H7 (cell line): ENCODE measurements at regions not wholly inside any gene's neighbourhood (a gene's known extent, or its start where the extent isn't known, plus 50 kb on each side); places are given as distances from the start of the nearest gene placed in this dataset.

Experiments
- DNase-seq: peaks from one replicate; pipeline ENCODE4 v3.0.0; 2012
- H3K27me3 ChIP-seq: 2 replicates; pipeline ENCODE4 v1.6.0; 2011; ENCODE audit warnings: mild to moderate bottlenecking, low read length; ENCODE audit not compliant: control insufficient read depth, insufficient read depth
- H3K36me3 ChIP-seq: replicated peaks from 2 replicates; pipeline ENCODE4 v1.5.1; 2011; ENCODE audit warnings: low read length; ENCODE audit not compliant: control insufficient read depth, insufficient read depth
- H3K4me3 ChIP-seq: 2 replicates; pipeline ENCODE4 v1.5.1; 2011; ENCODE audit warnings: low read depth, mild to moderate bottlenecking, control low read depth, low read length, moderate library complexity; ENCODE audit not compliant: insufficient read depth

DNA sequence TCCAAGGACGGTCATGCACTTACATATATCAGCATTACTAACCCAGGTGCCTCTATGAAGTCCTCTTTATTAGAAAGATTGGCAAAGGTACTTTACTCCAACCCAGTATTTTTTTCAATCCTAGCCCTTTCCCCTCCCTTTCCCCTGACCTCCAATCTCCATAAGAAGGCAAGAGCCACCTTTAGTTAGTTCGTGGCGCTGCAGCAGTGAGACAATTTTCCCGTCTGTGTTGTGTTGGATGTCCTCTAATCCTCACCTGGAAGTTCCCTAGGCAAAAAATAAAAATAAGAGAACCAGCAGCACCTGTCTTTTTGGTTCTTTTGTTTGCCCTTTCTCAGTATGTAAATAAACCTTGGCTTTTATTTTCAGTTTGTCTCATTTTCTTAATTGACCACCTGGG is 439.6 kb upstream of the LRFN5 start:
- Histone ChIP-seq H3K4me3 (no peak overlapping the region), H3K27me3 (no peaks in the 10 kb centered on the region), H3K36me3 (no peaks in the 10 kb centered on the region)
- DNase-seq = peak; percentile 17

GRCh38 chr14:41154143-41154807 is 452.4 kb upstream of the LRFN5 start:
- Histone ChIP-seq H3K36me3 (no peaks in the 10 kb centered on the region), H3K4me3 (peak overlapping the region; percentile 3; the same call in 1 of the 2 replicates), H3K27me3 (no peaks in the 10 kb centered on the region)
- no peak for DNase-seq

- H3K36me3 ChIP-seq = no peaks in the 10 kb centered on the region
- peak; percentile 11 for DNase-seq
- no peaks in the 10 kb centered on the region for H3K27me3 ChIP-seq
- no peak overlapping the region for H3K4me3 ChIP-seq
Observed at GRCh38 chr14:41146391-41146790, 460.3 kb upstream of the LRFN5 start.

- Histone ChIP-seq H3K36me3 (no peaks in the 10 kb centered on the region), H3K4me3 (no peak overlapping the region), H3K27me3 (no peaks in the 10 kb centered on the region)
- no peak for DNase-seq
Observed at GRCh38 chr14:41144370-41144769, 462.3 kb upstream of the LRFN5 start.

- Histone ChIP-seq H3K36me3 (no peaks in the 10 kb centered on the region), H3K4me3 (no peak overlapping the region), H3K27me3 (no peaks in the 10 kb centered on the region)
- no peak for DNase-seq
Observed at GRCh38 chr14:41137741-41138140, 468.9 kb upstream of the LRFN5 start.

DNA sequence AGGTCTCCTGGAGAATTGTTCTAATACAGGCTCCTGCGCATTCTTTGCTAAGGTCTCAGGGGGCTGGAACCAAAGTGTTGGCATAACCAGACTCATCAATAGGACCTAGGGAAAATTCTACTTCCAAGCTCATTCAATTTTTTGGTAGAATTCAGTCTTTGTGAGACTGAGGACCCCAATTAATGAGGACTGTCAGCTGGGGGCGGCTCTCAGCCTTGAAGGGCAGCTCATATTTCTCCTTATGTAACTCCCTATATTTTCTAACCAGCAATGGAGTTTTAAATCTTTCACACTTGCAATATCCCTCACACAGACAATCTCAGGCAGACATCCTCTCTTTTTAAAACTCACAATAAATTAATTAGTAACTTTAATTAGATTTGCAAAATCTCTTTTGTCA is 476.4 kb upstream of the LRFN5 start:
- Histone ChIP-seq H3K27me3 (no peaks in the 10 kb centered on the region), H3K4me3 (no peak overlapping the region), H3K36me3 (no peaks in the 10 kb centered on the region)
- no peak for DNase-seq

GRCh38 chr14:41120402-41120801 is 486.3 kb upstream of the LRFN5 start:
- H3K36me3 ChIP-seq = no peaks in the 10 kb centered on the region
- no peak for DNase-seq
- H3K27me3 ChIP-seq = no peaks in the 10 kb centered on the region
- no peak overlapping the region for H3K4me3 ChIP-seq

- DNase-seq = no peak
- Histone ChIP-seq H3K27me3 (no peaks in the 10 kb centered on the region), H3K36me3 (no peaks in the 10 kb centered on the region), H3K4me3 (no peak overlapping the region)
Observed at GRCh38 chr14:41096131-41096530, 510.5 kb upstream of the LRFN5 start.

- Histone ChIP-seq H3K27me3 (no peaks in the 10 kb centered on the region), H3K4me3 (no peak overlapping the region), H3K36me3 (no peaks in the 10 kb centered on the region)
- no peak for DNase-seq
Observed at GRCh38 chr14:41087056-41087455, 519.6 kb upstream of the LRFN5 start.

- Histone ChIP-seq H3K36me3 (no peaks in the 10 kb centered on the region), H3K4me3 (no peak overlapping the region), H3K27me3 (no peaks in the 10 kb centered on the region)
- DNase-seq = no peak
Observed at GRCh38 chr14:41073544-41073943, 533.1 kb upstream of the LRFN5 start.

DNA sequence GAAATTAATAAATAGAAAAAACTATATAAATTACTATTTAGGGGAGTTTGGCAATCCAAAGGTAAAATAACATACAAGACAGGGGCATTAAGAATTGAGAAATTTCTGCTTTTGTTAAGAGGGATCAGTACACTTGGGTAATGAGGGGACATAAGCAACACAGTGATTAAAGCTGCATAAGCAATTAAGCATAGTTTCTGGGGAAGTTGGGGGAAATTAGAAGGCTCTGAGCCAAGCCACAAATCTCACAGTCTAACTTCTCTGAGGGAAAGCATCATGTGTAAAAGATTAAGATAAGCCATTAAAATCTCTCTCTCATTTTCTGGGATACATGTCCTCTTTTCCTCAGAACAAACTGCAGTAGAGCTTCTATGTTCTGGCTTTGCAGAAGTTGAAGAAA is 533.9 kb upstream of the LRFN5 start:
- no peaks in the 10 kb centered on the region for H3K36me3 ChIP-seq
- no peak overlapping the region for H3K4me3 ChIP-seq
- no peak for DNase-seq
- no peaks in the 10 kb centered on the region for H3K27me3 ChIP-seq

- Histone ChIP-seq H3K36me3 (no peaks in the 10 kb centered on the region), H3K4me3 (no peak overlapping the region), H3K27me3 (no peaks in the 10 kb centered on the region)
- DNase-seq = no peak
Observed at GRCh38 chr14:41071351-41071750, 535.3 kb upstream of the LRFN5 start.

GRCh38 chr14:41062826-41063225 is 543.9 kb upstream of the LRFN5 start:
- H3K27me3 ChIP-seq = no peaks in the 10 kb centered on the region
- DNase-seq = no peak
- H3K4me3 ChIP-seq = no peak overlapping the region
- no peaks in the 10 kb centered on the region for H3K36me3 ChIP-seq

- no peaks in the 10 kb centered on the region for H3K36me3 ChIP-seq
- no peaks in the 10 kb centered on the region for H3K27me3 ChIP-seq
- DNase-seq = no peak
- no peak overlapping the region for H3K4me3 ChIP-seq
Observed at GRCh38 chr14:41055589-41055988, 551.1 kb upstream of the LRFN5 start.

GRCh38 chr14:41051801-41052200 is 554.9 kb upstream of the LRFN5 start:
- DNase-seq = no peak
- Histone ChIP-seq H3K27me3 (no peaks in the 10 kb centered on the region), H3K36me3 (no peaks in the 10 kb centered on the region), H3K4me3 (no peak overlapping the region)

GRCh38 chr14:41047763-41048162 is 558.9 kb upstream of the LRFN5 start:
- no peak for DNase-seq
- no peak overlapping the region for H3K4me3 ChIP-seq
- no peaks in the 10 kb centered on the region for H3K27me3 ChIP-seq
- no peaks in the 10 kb centered on the region for H3K36me3 ChIP-seq
